Keratinocyte (primary cell): ENCODE measurements at regions not wholly inside any gene's neighbourhood (a gene's known extent, or its start where the extent isn't known, plus 50 kb on each side); places are given as distances from the start of the nearest gene placed in this dataset.

ENCODE experiments used
- DNase-seq: peaks from one replicate; pipeline ENCODE4 v3.0.0-alpha.2; 2011; ENCODE audit warnings: low read depth, missing footprints, low spot score
- FAIRE-seq: peaks from 2 replicates; lab custom pipeline; 2011; peaks lifted over from hg19 to GRCh38; lab: Jason Lieb, UNC
- H2AFZ ChIP-seq: 2 replicates; pipeline ENCODE4 v1.6.0; 2012; ENCODE audit warnings: low read length, control low read depth, inconsistent platforms; ENCODE audit not compliant: control insufficient read depth
- H3K27ac ChIP-seq: 2 replicates; pipeline ENCODE4 v1.5.1; 2011; ENCODE audit warnings: low read length; ENCODE audit not compliant: control insufficient read depth, insufficient read depth
- H3K27me3 ChIP-seq: 3 replicates; pipeline ENCODE4 v1.6.0; 2011; ENCODE audit warnings: low read length; ENCODE audit not compliant: control insufficient read depth, insufficient read depth; ENCODE audit errors: extremely low read depth
- H3K36me3 ChIP-seq, 2 experiments: 2 replicates in 1 of 2; 3 replicates in 1 of 2; pipeline ENCODE4 v1.5.1; 2011; ENCODE audit warnings: low read length in 2 of 2, mild to moderate bottlenecking in 1 of 2; ENCODE audit not compliant: control insufficient read depth in 2 of 2, insufficient read depth in 2 of 2; ENCODE audit errors: extremely low read depth in 1 of 2
- H3K4me1 ChIP-seq: 3 replicates; pipeline ENCODE4 v1.5.1; 2011; ENCODE audit warnings: low read length; ENCODE audit not compliant: control insufficient read depth, insufficient read depth; ENCODE audit errors: extremely low read depth
- H3K4me2 ChIP-seq: 3 replicates; pipeline ENCODE4 v1.6.0; 2011; ENCODE audit warnings: low read depth, low read length; ENCODE audit not compliant: control insufficient read depth, insufficient read depth; ENCODE audit errors: extremely low read depth
- H3K4me3 ChIP-seq, 3 experiments: fragments of 200-600 bp in 1 of 3; sonication (generic) in 1 of 3; 2 replicates in 2 of 3; 3 replicates in 1 of 3; pipeline ENCODE4 v1.5.1; 2011 to 2016; ENCODE audit warnings: low read length in 3 of 3, mild to moderate bottlenecking in 3 of 3, control low read depth in 2 of 3, inconsistent platforms in 1 of 3, low read depth in 1 of 3, mixed read lengths in 1 of 3, mixed run types in 1 of 3, moderate library complexity in 1 of 3; ENCODE audit not compliant: control insufficient read depth in 2 of 3, insufficient read depth in 2 of 3; ENCODE audit errors: extremely low read depth in 1 of 3
- H3K79me2 ChIP-seq: 2 replicates; pipeline ENCODE4 v1.6.0; 2012; ENCODE audit warnings: low read length; ENCODE audit not compliant: control insufficient read depth, insufficient read depth
- H3K9ac ChIP-seq: 3 replicates; pipeline ENCODE4 v1.6.0; 2011; ENCODE audit warnings: low read length; ENCODE audit not compliant: control insufficient read depth, insufficient read depth; ENCODE audit errors: extremely low read depth
- H3K9me1 ChIP-seq: 3 replicates; pipeline ENCODE4 v1.6.0; 2011; ENCODE audit warnings: low read length; ENCODE audit not compliant: control insufficient read depth, insufficient read depth; ENCODE audit errors: extremely low read depth
- H3K9me3 ChIP-seq: 2 replicates; pipeline ENCODE4 v1.5.1; 2012; ENCODE audit warnings: low read depth, low read length; ENCODE audit not compliant: control insufficient read depth
- H4K20me1 ChIP-seq: 3 replicates; pipeline ENCODE4 v1.6.0; 2011; ENCODE audit warnings: low read length; ENCODE audit not compliant: control insufficient read depth, insufficient read depth; ENCODE audit errors: extremely low read depth
- EZH2 ChIP-seq: IDR thresholded peaks from one replicate; pipeline ENCODE4 v1.6.1; 2012; ENCODE audit warnings: inconsistent platforms, mild to moderate bottlenecking, low read length, moderate library complexity
- dilution Hi-C: fragments of 300-500 bp; cut with MboI; formaldehyde crosslinking; loops from one replicate; pipeline ENCODE4 v1.7.0; 2020; ENCODE audit warnings: low sequenced_read_pairs; ENCODE audit not compliant: extremely low pct_ligation_motif_present
- TF ChIP-seq, protein P1 (sequence below), 3 experiments: IDR thresholded peaks in 1 of 3; conservative IDR thresholded peaks in 1 of 3; optimal IDR thresholded peaks in 1 of 3; 2 replicates in 2 of 3; 3 replicates in 1 of 3; pipeline versions ENCODE3 to v1.5.1; 2011; ENCODE audit warnings: low read length in 3 of 3, mild to moderate bottlenecking in 3 of 3, moderate library complexity in 2 of 3, control low read depth in 1 of 3, inconsistent platforms in 1 of 3; ENCODE audit not compliant: insufficient read depth in 2 of 3; ENCODE audit errors: extremely low read depth in 1 of 3

DNA sequence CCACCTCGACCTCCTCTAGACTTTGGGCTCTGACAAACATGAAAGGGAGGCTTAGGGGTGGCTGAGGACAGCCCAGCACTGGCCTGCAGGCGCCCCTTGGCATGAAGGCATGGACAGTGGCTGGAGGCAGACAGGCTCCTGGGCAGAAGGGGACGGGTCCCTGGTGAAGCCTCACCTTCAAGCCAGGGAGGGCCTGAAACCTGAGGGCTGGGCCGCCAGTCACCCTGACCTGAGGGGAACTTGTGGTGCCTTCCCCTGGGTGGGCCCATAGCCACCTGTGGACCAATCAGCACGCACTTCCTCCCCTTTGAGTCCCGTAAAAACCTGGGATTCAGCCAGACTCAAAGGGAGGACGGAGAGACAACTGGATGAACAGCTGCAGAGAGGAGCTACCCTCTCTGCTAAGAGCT, 90.4 kb upstream of the PUM3 start:
- Histone ChIP-seq H3K9ac (no peak overlapping the region), H3K9me1 (no peaks in the 10 kb centered on the region), H4K20me1 (no peaks in the 10 kb centered on the region), H3K36me3 (no peaks in the 10 kb centered on the region), H3K79me2 (no peaks in the 10 kb centered on the region), H3K4me3 (no peak overlapping the region), H3K4me1 (no peaks in the 10 kb centered on the region), H3K27ac (no peak overlapping the region), H3K9me3 (no peaks in the 10 kb centered on the region), H3K4me2 (no peak overlapping the region), H3K27me3 (no peaks in the 10 kb centered on the region), H2AFZ (no peak overlapping the region)
- dilution Hi-C loops = no loop called here
- DNase-seq (no peak), FAIRE-seq (no peak)
- no peak for TF ChIP-seq EZH2
- TF ChIP-seq, protein P1, sequence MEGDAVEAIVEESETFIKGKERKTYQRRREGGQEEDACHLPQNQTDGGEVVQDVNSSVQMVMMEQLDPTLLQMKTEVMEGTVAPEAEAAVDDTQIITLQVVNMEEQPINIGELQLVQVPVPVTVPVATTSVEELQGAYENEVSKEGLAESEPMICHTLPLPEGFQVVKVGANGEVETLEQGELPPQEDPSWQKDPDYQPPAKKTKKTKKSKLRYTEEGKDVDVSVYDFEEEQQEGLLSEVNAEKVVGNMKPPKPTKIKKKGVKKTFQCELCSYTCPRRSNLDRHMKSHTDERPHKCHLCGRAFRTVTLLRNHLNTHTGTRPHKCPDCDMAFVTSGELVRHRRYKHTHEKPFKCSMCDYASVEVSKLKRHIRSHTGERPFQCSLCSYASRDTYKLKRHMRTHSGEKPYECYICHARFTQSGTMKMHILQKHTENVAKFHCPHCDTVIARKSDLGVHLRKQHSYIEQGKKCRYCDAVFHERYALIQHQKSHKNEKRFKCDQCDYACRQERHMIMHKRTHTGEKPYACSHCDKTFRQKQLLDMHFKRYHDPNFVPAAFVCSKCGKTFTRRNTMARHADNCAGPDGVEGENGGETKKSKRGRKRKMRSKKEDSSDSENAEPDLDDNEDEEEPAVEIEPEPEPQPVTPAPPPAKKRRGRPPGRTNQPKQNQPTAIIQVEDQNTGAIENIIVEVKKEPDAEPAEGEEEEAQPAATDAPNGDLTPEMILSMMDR (optimal IDR thresholded peaks at IDR 0.05 in 1 of 3, IDR thresholded peaks at IDR 0.05 in 1 of 3, conservative IDR thresholded peaks at IDR 0.05 in 1 of 3; ENCODE audit: extremely low read depth in 1 of 3, insufficient read depth in 2 of 3, low read length in 3 of 3) = no peak

DNA sequence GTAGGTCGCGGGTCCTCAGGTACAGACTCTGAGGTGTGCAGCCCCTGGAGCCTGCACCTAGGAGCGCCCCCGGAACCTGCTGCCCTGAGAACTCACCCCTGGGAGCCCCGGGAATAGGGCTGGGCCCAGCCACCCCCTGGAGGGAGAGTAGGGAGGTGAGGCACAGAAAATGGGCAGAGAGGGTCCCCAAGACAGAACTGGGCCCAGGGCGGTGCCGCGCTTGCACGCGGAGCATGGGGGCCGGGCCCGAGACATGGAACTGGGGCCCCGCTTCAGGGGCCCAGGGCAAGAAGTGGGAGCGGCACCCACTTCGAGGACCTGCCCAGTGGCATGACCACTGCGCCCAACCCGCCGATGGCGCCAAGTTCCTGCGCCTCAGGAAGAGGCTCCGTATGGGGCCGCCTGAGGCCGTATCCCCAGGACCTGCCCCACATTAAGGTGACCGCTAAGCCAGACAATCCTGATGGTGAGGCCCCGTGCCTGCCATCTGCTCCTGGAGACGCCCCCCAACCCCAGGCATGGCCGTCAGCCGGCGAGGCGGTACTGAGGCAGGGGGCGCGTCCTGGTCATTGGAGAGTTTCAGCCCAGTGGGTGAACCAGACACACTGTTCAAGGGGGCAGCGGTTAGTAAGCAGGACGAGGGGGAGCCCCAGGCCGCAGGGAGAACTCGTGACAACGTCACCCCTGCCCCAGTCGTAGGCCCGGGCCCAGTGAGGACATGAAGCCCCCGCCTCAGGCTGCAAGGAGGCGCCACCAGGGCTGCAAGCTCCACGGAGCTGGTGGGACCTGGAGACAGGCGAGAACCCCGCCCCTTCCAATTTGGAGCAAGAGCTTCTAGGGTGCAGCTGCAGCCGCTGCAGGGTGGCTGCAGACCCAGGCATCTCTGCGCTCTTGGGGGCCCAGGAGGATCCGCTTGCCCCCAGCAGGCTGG, 89.5 kb upstream of the PUM3 start:
- DNase-seq (no peak), FAIRE-seq (no peak)
- no peaks in the 10 kb centered on the region for H3K36me3 ChIP-seq
- H4K20me1 ChIP-seq = no peaks in the 10 kb centered on the region
- no peak overlapping the region for H2AFZ ChIP-seq
- TF ChIP-seq, protein P1 (optimal IDR thresholded peaks at IDR 0.05 in 1 of 3, IDR thresholded peaks at IDR 0.05 in 1 of 3, conservative IDR thresholded peaks at IDR 0.05 in 1 of 3; ENCODE audit: extremely low read depth in 1 of 3, insufficient read depth in 2 of 3, low read length in 3 of 3) = no peak
- no peak for TF ChIP-seq EZH2
- no peaks in the 10 kb centered on the region for H3K9me3 ChIP-seq
- no peaks in the 10 kb centered on the region for H3K9me1 ChIP-seq
- H3K4me1 ChIP-seq = no peaks in the 10 kb centered on the region
- dilution Hi-C loops = no loop called here
- no peak overlapping the region for H3K4me3 ChIP-seq
- H3K27ac ChIP-seq = no peak overlapping the region
- no peak overlapping the region for H3K9ac ChIP-seq
- H3K4me2 ChIP-seq = no peak overlapping the region
- H3K79me2 ChIP-seq = no peaks in the 10 kb centered on the region
- H3K27me3 ChIP-seq = no peaks in the 10 kb centered on the region
